ENCODE measurements at regions not wholly inside any gene's neighbourhood (a gene's known extent, or its start where the extent isn't known, plus 50 kb on each side); places are given as distances from the start of the nearest gene placed in this dataset.

DNA sequence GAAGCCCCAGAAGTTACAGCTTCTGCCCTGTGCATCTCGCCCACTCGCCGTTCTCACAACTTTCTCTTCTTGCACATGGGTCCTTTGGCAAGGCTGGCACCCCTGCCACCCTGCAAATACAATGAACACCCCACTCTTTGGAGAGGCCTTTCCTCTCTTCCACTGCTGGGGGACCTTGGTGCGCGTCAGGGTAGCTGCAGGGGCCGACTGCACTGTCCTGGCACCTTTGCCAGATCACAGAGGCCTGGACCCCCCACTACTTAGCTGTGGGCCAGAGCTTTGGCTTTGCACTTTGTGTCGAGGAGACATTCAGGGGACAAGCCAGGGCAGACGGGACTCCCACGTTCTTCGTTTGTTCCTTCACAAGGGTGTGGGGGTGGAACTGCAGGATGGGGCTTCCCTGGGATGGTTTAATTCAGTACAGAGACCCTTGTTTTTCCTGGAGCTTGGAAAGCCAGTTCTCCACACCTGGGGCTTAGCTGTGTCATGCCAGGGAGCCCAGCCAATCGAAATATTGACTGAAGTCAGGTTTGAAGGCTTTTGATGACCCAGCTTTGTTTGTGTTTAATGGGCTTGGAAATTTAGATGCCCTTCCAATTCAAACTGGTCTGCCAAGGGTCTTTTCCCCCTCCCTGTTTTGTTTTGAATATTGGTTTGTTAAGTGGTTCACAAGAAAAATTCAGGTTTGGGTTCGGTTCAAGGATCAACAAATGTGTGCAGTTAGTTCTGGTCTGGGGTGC lies 256.1 kb upstream of the TLE3 start:
- TF ChIP-seq SIN3A (IDR thresholded peaks at IDR 0.05; ENCODE audit: borderline replicate concordance, insufficient read depth, low read length) (no peak), TAF1 (IDR thresholded peaks at IDR 0.05; ENCODE audit: borderline replicate concordance, insufficient read depth, low read length) (no peak), POLR2AphosphoS5 (IDR thresholded peaks at IDR 0.05; ENCODE audit: low read depth, low read length) (no peak), FOXP2 (optimal IDR thresholded peaks at IDR 0.05; ENCODE audit: borderline replicate concordance, extremely low read depth, extremely low read length, insufficient read depth) (no peak)

DNA sequence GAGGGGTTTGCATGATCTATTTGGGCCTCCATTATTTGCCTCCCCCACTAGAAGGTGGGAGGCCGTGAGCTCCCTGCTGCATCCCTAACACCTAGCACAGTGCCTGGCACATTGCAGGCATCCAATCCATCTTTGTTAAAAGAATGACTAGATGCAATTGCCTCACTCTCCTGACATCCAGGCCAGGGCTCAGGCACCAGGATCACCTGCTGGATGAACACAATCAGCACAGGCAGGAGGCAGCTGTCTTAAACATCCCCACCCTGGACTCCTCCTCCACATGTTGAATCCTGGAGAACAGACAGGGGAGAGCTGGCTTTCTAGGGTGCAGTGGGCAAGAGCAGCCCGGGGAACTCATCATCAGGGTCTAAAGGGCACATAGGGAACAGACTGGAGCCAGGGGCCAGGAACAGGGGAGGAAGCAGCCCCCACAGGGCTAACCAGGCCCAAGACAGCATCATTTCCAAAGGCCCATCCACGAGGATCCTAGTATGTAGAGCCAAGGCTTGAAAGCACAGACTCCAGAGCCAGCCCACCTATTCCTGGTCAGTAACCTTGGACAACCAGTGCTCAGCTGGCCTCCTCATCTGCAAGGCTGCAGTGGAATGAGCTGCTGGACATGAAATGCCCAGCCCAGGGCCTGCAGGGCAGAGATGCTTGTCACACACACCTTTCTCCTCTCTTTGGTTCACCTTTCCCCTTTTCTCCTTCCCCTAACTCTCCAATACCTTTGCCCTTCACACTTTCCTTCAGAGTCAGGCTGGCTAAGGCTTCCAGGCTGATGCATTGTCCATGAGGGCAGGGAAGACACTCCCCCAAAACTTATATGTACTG lies 254.4 kb upstream of the TLE3 start:
- TF ChIP-seq SIN3A (IDR thresholded peaks at IDR 0.05; ENCODE audit: borderline replicate concordance, insufficient read depth, low read length), result no peak
- TF ChIP-seq POLR2AphosphoS5 (IDR thresholded peaks at IDR 0.05; ENCODE audit: low read depth, low read length), result no peak
- no peak for TF ChIP-seq FOXP2 (optimal IDR thresholded peaks at IDR 0.05; ENCODE audit: borderline replicate concordance, extremely low read depth, extremely low read length, insufficient read depth)
- TF ChIP-seq TAF1 (IDR thresholded peaks at IDR 0.05; ENCODE audit: borderline replicate concordance, insufficient read depth, low read length), result no peak
- TF ChIP-seq, protein P1, sequence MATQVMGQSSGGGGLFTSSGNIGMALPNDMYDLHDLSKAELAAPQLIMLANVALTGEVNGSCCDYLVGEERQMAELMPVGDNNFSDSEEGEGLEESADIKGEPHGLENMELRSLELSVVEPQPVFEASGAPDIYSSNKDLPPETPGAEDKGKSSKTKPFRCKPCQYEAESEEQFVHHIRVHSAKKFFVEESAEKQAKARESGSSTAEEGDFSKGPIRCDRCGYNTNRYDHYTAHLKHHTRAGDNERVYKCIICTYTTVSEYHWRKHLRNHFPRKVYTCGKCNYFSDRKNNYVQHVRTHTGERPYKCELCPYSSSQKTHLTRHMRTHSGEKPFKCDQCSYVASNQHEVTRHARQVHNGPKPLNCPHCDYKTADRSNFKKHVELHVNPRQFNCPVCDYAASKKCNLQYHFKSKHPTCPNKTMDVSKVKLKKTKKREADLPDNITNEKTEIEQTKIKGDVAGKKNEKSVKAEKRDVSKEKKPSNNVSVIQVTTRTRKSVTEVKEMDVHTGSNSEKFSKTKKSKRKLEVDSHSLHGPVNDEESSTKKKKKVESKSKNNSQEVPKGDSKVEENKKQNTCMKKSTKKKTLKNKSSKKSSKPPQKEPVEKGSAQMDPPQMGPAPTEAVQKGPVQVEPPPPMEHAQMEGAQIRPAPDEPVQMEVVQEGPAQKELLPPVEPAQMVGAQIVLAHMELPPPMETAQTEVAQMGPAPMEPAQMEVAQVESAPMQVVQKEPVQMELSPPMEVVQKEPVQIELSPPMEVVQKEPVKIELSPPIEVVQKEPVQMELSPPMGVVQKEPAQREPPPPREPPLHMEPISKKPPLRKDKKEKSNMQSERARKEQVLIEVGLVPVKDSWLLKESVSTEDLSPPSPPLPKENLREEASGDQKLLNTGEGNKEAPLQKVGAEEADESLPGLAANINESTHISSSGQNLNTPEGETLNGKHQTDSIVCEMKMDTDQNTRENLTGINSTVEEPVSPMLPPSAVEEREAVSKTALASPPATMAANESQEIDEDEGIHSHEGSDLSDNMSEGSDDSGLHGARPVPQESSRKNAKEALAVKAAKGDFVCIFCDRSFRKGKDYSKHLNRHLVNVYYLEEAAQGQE (IDR thresholded peaks at IDR 0.05; ENCODE audit: insufficient read depth in 1 of 2, low read depth in 2 of 2, low read length in 2 of 2), result no peak

DNA sequence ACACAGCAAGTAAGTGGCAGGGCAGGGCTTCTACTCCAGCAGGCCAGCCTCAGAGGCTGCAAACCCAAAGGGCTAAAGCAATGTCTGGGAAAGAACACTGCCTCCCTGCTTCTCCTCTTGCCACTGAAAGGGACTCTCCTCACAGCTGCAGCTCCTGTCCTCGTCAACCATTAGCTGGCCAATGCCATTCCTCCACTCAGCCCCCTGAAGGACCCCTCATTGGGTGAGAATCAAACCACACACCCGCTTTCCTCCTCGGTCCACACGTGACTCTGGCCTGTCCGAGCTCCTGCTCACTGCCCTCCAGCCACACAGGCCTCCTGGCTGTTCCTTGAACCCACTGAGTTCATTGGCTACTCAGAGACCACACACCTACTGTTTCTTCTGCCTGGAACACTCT lies 253.7 kb upstream of the TLE3 start:
- TF ChIP-seq TAF1 (IDR thresholded peaks at IDR 0.05; ENCODE audit: borderline replicate concordance, insufficient read depth, low read length), result no peak
- no peak for TF ChIP-seq POLR2AphosphoS5 (IDR thresholded peaks at IDR 0.05; ENCODE audit: low read depth, low read length)
- TF ChIP-seq, protein P1 (IDR thresholded peaks at IDR 0.05; ENCODE audit: insufficient read depth in 1 of 2, low read depth in 2 of 2, low read length in 2 of 2), result no peak
- TF ChIP-seq FOXP2 (optimal IDR thresholded peaks at IDR 0.05; ENCODE audit: borderline replicate concordance, extremely low read depth, extremely low read length, insufficient read depth), result no peak
- no peak for TF ChIP-seq SIN3A (IDR thresholded peaks at IDR 0.05; ENCODE audit: borderline replicate concordance, insufficient read depth, low read length)

DNA sequence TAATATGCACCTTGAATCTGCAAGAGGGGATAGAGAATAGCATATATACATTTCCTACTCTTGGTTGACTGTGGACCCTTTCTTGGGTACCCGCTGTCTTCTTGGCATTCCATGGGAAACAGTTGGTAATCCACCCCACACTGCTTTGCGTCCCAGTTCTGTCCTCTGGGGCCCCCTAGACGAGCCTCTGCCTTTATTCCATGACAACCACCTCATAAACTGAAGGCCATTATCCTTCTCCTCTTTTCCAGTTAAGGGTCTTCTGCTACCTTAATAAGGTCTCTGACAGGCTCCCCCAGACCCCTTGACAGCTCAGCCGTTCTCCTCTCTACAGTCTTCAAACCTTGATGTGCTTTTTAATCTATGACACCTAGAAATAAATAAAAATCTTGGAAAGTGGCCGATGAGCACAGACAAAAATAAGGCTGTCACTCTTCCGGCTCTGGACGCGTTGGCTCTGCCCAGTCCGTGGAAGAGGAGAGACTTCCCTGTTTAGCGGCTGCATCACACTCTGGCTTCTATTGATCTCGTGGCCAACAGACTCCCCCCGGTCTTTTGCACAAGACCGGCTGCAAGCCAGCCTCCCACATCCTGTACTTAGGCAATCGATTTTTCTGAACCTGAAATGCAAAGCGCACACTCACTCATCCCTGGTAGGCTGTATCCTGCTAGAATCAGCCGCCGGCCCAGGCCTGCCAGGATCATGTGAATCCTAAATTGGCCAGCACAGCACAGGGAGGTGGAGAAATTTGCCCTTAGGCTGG lies 251.0 kb upstream of the TLE3 start:
- TF ChIP-seq FOXP2 (optimal IDR thresholded peaks at IDR 0.05; ENCODE audit: borderline replicate concordance, extremely low read depth, extremely low read length, insufficient read depth) (peak; percentile 37), TAF1 (IDR thresholded peaks at IDR 0.05; ENCODE audit: borderline replicate concordance, insufficient read depth, low read length) (no peak), SIN3A (IDR thresholded peaks at IDR 0.05; ENCODE audit: borderline replicate concordance, insufficient read depth, low read length) (no peak)

DNA sequence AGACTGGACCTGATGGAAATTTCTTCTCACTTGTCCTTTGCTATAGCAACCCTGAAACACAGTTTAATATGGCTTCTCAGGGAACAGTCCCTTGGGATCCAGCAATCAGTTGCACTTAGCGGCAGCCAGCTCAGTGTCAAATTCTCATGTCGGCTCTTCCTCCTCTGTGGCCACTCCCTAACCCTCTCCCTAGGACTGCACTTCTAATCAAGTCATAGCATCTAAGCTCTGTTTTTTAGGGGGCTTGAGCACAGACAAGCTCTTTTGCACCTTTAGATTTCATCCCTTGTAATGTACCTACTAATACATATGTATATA lies 250.5 kb upstream of the TLE3 start:
- TF ChIP-seq TAF1 (IDR thresholded peaks at IDR 0.05; ENCODE audit: borderline replicate concordance, insufficient read depth, low read length) (no peak), POLR2AphosphoS5 (IDR thresholded peaks at IDR 0.05; ENCODE audit: low read depth, low read length) (no peak), SIN3A (IDR thresholded peaks at IDR 0.05; ENCODE audit: borderline replicate concordance, insufficient read depth, low read length) (no peak), FOXP2 (optimal IDR thresholded peaks at IDR 0.05; ENCODE audit: borderline replicate concordance, extremely low read depth, extremely low read length, insufficient read depth) (no peak)
- TF ChIP-seq, protein P1 (IDR thresholded peaks at IDR 0.05; ENCODE audit: insufficient read depth in 1 of 2, low read depth in 2 of 2, low read length in 2 of 2), result no peak
